GM12865 (cell line): ENCODE measurements at regions not wholly inside any gene's neighbourhood (a gene's known extent, or its start where the extent isn't known, plus 50 kb on each side); places are given as distances from the start of the nearest gene placed in this dataset.

Experiments used
- DNase-seq: peaks from one replicate; pipeline ENCODE4 v3.0.0; 2010; ENCODE audit warnings: low read depth
- H3K4me3 ChIP-seq: 2 replicates; pipeline ENCODE4 v1.5.1; 2011; ENCODE audit warnings: mild to moderate bottlenecking, low read depth, low read length, control low read depth
- CTCF ChIP-seq: IDR thresholded peaks from 2 replicates; pipeline ENCODE4 v1.5.1; 2011; ENCODE audit warnings: low read length, control low read depth, low read depth, inconsistent platforms; ENCODE audit not compliant: insufficient read depth; ENCODE audit errors: missing control alignments

GRCh38 chr5:63245271-63245670, 666.7 kb downstream of the LRRC70 start:
- TF ChIP-seq CTCF = no peak
- no peak overlapping the region for H3K4me3 ChIP-seq
- no peak for DNase-seq

GRCh38 chr5:63240063-63240755, 661.6 kb downstream of the LRRC70 start:
- DNase-seq = no peak
- H3K4me3 ChIP-seq = no peak overlapping the region
- no peak for TF ChIP-seq CTCF

- H3K4me3 ChIP-seq = no peak overlapping the region
- DNase-seq = no peak
- TF ChIP-seq CTCF = no peak
Measured at GRCh38 chr5:63233911-63234310, 655.3 kb downstream of the LRRC70 start.

GRCh38 chr5:63233361-63233760, 654.7 kb downstream of the LRRC70 start:
- TF ChIP-seq CTCF = no peak
- no peak overlapping the region for H3K4me3 ChIP-seq
- no peak for DNase-seq

- H3K4me3 ChIP-seq = no peak overlapping the region
- DNase-seq = no peak
- TF ChIP-seq CTCF = no peak
Measured at GRCh38 chr5:63230754-63231153, 652.1 kb downstream of the LRRC70 start.

GRCh38 chr5:63228154-63228553, 649.5 kb downstream of the LRRC70 start:
- no peak for DNase-seq
- TF ChIP-seq CTCF = no peak
- H3K4me3 ChIP-seq = no peak overlapping the region

GRCh38 chr5:63220244-63220643, 641.6 kb downstream of the LRRC70 start:
- no peak overlapping the region for H3K4me3 ChIP-seq
- TF ChIP-seq CTCF = no peak

More at GRCh38 chr5:63220244-63220643, 641.6 kb downstream of the LRRC70 start:
- DNase-seq = no peak
